Loucy (cell line): ENCODE measurements at regions not wholly inside any gene's neighbourhood (a gene's known extent, or its start where the extent isn't known, plus 50 kb on each side); places are given as distances from the start of the nearest gene placed in this dataset.

ENCODE experiments used
- CTCF ChIP-seq: fragments of 200-600 bp; sonication (generic); conservative IDR thresholded peaks from 2 replicates; pipeline ENCODE4 v1.5.1; 2014; ENCODE audit warnings: mild to moderate bottlenecking, antibody characterized with exemption, low read length
- EZH2phosphoT487 ChIP-seq: fragments of 200-600 bp; IDR thresholded peaks from 2 replicates; pipeline ENCODE4 v1.6.1; 2018; ENCODE audit warnings: antibody characterized with exemption, mild to moderate bottlenecking, moderate library complexity, borderline replicate concordance

GRCh38 chr14:49449749-49450148 is 136.4 kb downstream of the RPS29 start:
- TF ChIP-seq CTCF, result no peak
- TF ChIP-seq EZH2phosphoT487, result no peak
